ENCODE measurements at regions not wholly inside any gene's neighbourhood (a gene's known extent, or its start where the extent isn't known, plus 50 kb on each side); places are given as distances from the start of the nearest gene placed in this dataset.

DNA sequence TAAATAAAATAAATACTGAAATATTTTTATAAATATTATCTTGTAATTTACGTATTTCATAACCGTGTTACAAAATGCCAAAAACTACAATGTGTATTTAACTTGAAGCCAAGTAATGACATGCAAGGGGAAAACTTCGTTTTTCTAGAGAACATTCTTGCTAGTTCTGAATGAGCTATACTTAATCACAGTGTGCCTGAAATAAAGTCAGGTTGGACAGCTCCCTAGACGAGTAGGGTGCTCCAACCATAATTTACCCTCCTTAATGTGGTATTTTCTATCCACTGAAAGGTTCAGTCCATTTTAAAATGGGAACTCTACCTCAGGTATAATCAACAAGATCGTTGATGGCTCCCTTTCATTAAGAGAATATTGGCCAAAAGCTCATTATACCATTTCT, 194.5 kb upstream of the AHR start:
- TF ChIP-seq CTCF (IDR thresholded peaks at IDR 0.05; ENCODE audit: poor library complexity, severe bottlenecking) (no peak), EZH2 (IDR thresholded peaks at IDR 0.05; ENCODE audit: borderline replicate concordance, insufficient read depth, low read length, poor library complexity, severe bottlenecking) (no peak), POLR2AphosphoS5 (IDR thresholded peaks at IDR 0.05) (no peak), EP300 (conservative IDR thresholded peaks at IDR 0.05; ENCODE audit: poor library complexity, severe bottlenecking) (no peak), SMC3 (conservative IDR thresholded peaks at IDR 0.05; ENCODE audit: poor library complexity) (no peak), MXI1 (conservative IDR thresholded peaks at IDR 0.05; ENCODE audit: poor library complexity, severe bottlenecking) (no peak), TAF1 (IDR thresholded peaks at IDR 0.05; ENCODE audit: low read depth) (no peak)

All from neural cell (in vitro differentiated cells).